ENCODE measurements at regions not wholly inside any gene's neighbourhood (a gene's known extent, or its start where the extent isn't known, plus 50 kb on each side); places are given as distances from the start of the nearest gene placed in this dataset.

- no peaks in the 10 kb centered on the region for H3K9me1 ChIP-seq (ENCODE audit: control insufficient read depth, insufficient read depth, low read length)
- no peak overlapping the region for H2AFZ ChIP-seq (ENCODE audit: low read depth, low read length)
- CTCF ChIA-PET (ENCODE audit: low intra/inter-chr PET ratio), result interaction anchor here (0.7 to 1.0 kb wide), 2 partner anchors 220 to 221 kb away, joined by 3 to 4 read pairs; no protein-coding TSS in a partner anchor
- H3K9ac ChIP-seq (ENCODE audit: insufficient read depth in 1 of 2, low read depth in 2 of 2, low read length in 2 of 2), result no peak overlapping the region
- BruUV-seq (replicated peaks), result no TSS peak
- no peak overlapping the region for H3K4me3 ChIP-seq
- in situ Hi-C loops (cut with MboI) (no loop called here), intact Hi-C loops (cut with micrococcal nuclease) (no loop called here)
- H3K27me3 ChIP-seq (ENCODE audit: control insufficient read depth in 2 of 2, insufficient read depth in 2 of 2, low read length in 2 of 2), result no peaks in the 10 kb centered on the region
- H3K36me3 ChIP-seq (ENCODE audit: control insufficient read depth, insufficient read depth, low read length), result peaks cover 2% of the 10 kb centered on the region; the same call in 1 of the 3 replicates
- ATAC-seq (peak; percentile 88), DNase-seq (ENCODE audit: extremely low read depth in 1 of 4, low spot score in 3 of 4) (peak; percentile 56 to 70 (median 66)), FAIRE-seq (peak; percentile 90)
- peaks cover 0 to 11% of the 10 kb centered on the region in 2 experiments; a peak in 2 of 5 replicates for H3K4me1 ChIP-seq (replicated peaks in 1 of 2; ENCODE audit: control insufficient read depth in 2 of 2, insufficient read depth in 2 of 2, low read length in 2 of 2)
- WGBS (ENCODE audit: insufficient coverage, low coverage, missing lambda C conversion rate), result 70% methylated on average over 7 of the region's 7 CpGs
- no peaks in the 10 kb centered on the region for H3K79me2 ChIP-seq (ENCODE audit: control insufficient read depth, insufficient read depth, low read length)
- no peak for TF ChIP-seq MCM5 (IDR thresholded peaks at IDR 0.05; ENCODE audit: low read depth)
- TF ChIP-seq RAD21 (CRISPR knock-in tag; conservative IDR thresholded peaks at IDR 0.05 in 1 of 2, IDR thresholded peaks at IDR 0.05 in 1 of 2), result peak in 1 of 2 experiments; percentile 56; a peak in 2 of 4 replicates
- TF ChIP-seq, protein P1, sequence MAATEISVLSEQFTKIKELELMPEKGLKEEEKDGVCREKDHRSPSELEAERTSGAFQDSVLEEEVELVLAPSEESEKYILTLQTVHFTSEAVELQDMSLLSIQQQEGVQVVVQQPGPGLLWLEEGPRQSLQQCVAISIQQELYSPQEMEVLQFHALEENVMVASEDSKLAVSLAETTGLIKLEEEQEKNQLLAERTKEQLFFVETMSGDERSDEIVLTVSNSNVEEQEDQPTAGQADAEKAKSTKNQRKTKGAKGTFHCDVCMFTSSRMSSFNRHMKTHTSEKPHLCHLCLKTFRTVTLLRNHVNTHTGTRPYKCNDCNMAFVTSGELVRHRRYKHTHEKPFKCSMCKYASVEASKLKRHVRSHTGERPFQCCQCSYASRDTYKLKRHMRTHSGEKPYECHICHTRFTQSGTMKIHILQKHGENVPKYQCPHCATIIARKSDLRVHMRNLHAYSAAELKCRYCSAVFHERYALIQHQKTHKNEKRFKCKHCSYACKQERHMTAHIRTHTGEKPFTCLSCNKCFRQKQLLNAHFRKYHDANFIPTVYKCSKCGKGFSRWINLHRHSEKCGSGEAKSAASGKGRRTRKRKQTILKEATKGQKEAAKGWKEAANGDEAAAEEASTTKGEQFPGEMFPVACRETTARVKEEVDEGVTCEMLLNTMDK (IDR thresholded peaks at IDR 0.05; ENCODE audit: borderline replicate concordance, insufficient read depth, low read depth, low read length, poor library complexity, severe bottlenecking), result peak; percentile 58
- peak; percentile 66 to 97 (median 78) for TF ChIP-seq CTCF (IDR thresholded peaks at IDR 0.05 in 2 of 3, conservative IDR thresholded peaks at IDR 0.05 in 1 of 3; ENCODE audit: insufficient read depth in 2 of 3, low read depth in 1 of 3, low read length in 3 of 3)
- TF ChIP-seq SMC3 (conservative IDR thresholded peaks at IDR 0.05; ENCODE audit: insufficient read depth, low read depth, low read length), result peak; percentile 40; the same call in 1 of the 2 replicates
- no peak for TF ChIP-seq PTRF (tag; IDR thresholded peaks at IDR 0.05)
- TF ChIP-seq HBP1 (CRISPR knock-in tag; IDR thresholded peaks at IDR 0.05), result no peak
- H3K4me2 ChIP-seq (ENCODE audit: insufficient read depth, low read length), result no peak overlapping the region
- H3K9me3 ChIP-seq (replicated peaks; ENCODE audit: control insufficient read depth, insufficient read depth, low read depth, low read length), result no peaks in the 10 kb centered on the region
- POLR2A ChIA-PET, result interaction anchor here (0.6 kb wide), 1 partner anchor 822 kb away, joined by 3 read pairs; no protein-coding TSS in a partner anchor
- no peaks in the 10 kb centered on the region for H4K20me1 ChIP-seq (replicated peaks; ENCODE audit: control insufficient read depth, insufficient read depth, low read length)
- no peak overlapping the region for H3K27ac ChIP-seq (ENCODE audit: extremely low read depth, low read depth, low read length)
Observed at GRCh38 chr2:10188211-10188610, 65.7 kb downstream of the RRM2 start.

All from K562 (cell line).